HEK293 (cell line): ENCODE measurements at regions not wholly inside any gene's neighbourhood (a gene's known extent, or its start where the extent isn't known, plus 50 kb on each side); places are given as distances from the start of the nearest gene placed in this dataset.

ENCODE experiments used
- CTCF ChIA-PET: fragments of 350-600 bp; formaldehyde crosslinking; extraction: SDS; loops from one replicate; lab custom pipeline; 2021; ENCODE audit warnings: antibody characterized with exemption; lab: Yijun Ruan, JAX
- POLR2A ChIA-PET: fragments of 300-600 bp; formaldehyde crosslinking; extraction: SDS; loops from one replicate; lab custom pipeline; 2020; ENCODE audit warnings: antibody characterized with exemption, inconsistent platforms; lab: Yijun Ruan, JAX
- H3K27ac ChIP-seq: fragments of 200-500 bp; sonication (Bioruptor generic); 2 replicates; pipeline ENCODE4 v1.5.1; 2014; ENCODE audit warnings: low read depth, low read length, control low read depth, inconsistent platforms; ENCODE audit errors: extremely low read depth
- H3K36me3 ChIP-seq, 2 experiments: fragments of 200-500 bp in 1 of 2; sonication (Bioruptor generic) in 1 of 2; 1 replicate in 1 of 2; 2 replicates in 1 of 2; pipeline ENCODE4 v1.5.1; 2014 to 2017; ENCODE audit warnings: inconsistent platforms in 2 of 2, low read length in 2 of 2; ENCODE audit not compliant: control insufficient read depth in 2 of 2, insufficient read depth in 1 of 2
- H3K4me1 ChIP-seq: fragments of 200-500 bp; sonication (Bioruptor generic); 2 replicates; pipeline ENCODE4 v1.5.1; 2014; ENCODE audit warnings: mild to moderate bottlenecking, low read length, inconsistent platforms; ENCODE audit not compliant: control insufficient read depth, insufficient read depth
- H3K4me3 ChIP-seq: 2 replicates; pipeline ENCODE4 v1.5.1; 2011; ENCODE audit warnings: low read depth, mild to moderate bottlenecking, control low read depth, low read length, moderate library complexity
- H3K9me3 ChIP-seq: fragments of 200-500 bp; sonication (Bioruptor generic); 2 replicates; pipeline ENCODE4 v1.5.1; 2014; ENCODE audit warnings: low read depth, low read length, inconsistent platforms; ENCODE audit not compliant: control insufficient read depth, insufficient read depth
- IKZF3 ChIP-seq: fragments of 450-650 bp; IDR thresholded peaks from 2 replicates; pipeline ENCODE4 v1.5.0; 2018; ENCODE audit warnings: missing biosample characterization, mild to moderate bottlenecking, missing genetic modification characterization, moderate library complexity
- SP2 ChIP-seq: fragments of 450-650 bp; formaldehyde crosslinking; IDR thresholded peaks from 2 replicates; pipeline ENCODE4 v1.5.1; 2016; ENCODE audit warnings: missing biosample characterization, missing genetic modification characterization
- TSHZ1 ChIP-seq: fragments of 450-650 bp; formaldehyde crosslinking; IDR thresholded peaks from 2 replicates; pipeline ENCODE4 v1.5.1; 2016; ENCODE audit warnings: missing biosample characterization, missing genetic modification characterization, borderline replicate concordance
- ZBTB17 ChIP-seq: fragments of 450-650 bp; formaldehyde crosslinking; IDR thresholded peaks from 2 replicates; pipeline ENCODE4 v1.5.1; 2016; ENCODE audit warnings: missing biosample characterization, missing genetic modification characterization
- ZBTB8A ChIP-seq: fragments of 450-650 bp; formaldehyde crosslinking; IDR thresholded peaks from 2 replicates; pipeline ENCODE4 v1.5.1; 2016; ENCODE audit warnings: missing biosample characterization, missing genetic modification characterization
- ZEB2 ChIP-seq: fragments of 450-650 bp; formaldehyde crosslinking; IDR thresholded peaks from 2 replicates; pipeline ENCODE4 v1.5.1; 2016; ENCODE audit warnings: missing biosample characterization, missing genetic modification characterization
- ZNF138 ChIP-seq: fragments of 450-650 bp; formaldehyde crosslinking; IDR thresholded peaks from 2 replicates; pipeline ENCODE4 v1.5.1; 2016; ENCODE audit warnings: missing biosample characterization, missing genetic modification characterization, borderline replicate concordance
- ZNF169 ChIP-seq: fragments of 450-650 bp; formaldehyde crosslinking; IDR thresholded peaks from 2 replicates; pipeline ENCODE4 v1.5.1; 2016; ENCODE audit warnings: missing biosample characterization, missing genetic modification characterization
- ZNF19 ChIP-seq: fragments of 450-650 bp; formaldehyde crosslinking; IDR thresholded peaks from 2 replicates; pipeline ENCODE4; 2016; ENCODE audit warnings: missing biosample characterization, missing genetic modification characterization, low read depth
- ZNF223 ChIP-seq: fragments of 450-650 bp; formaldehyde crosslinking; IDR thresholded peaks from 2 replicates; pipeline ENCODE4 v1.5.1; 2016; ENCODE audit warnings: missing biosample characterization, missing genetic modification characterization
- ZNF266 ChIP-seq: fragments of 450-650 bp; formaldehyde crosslinking; IDR thresholded peaks from 2 replicates; pipeline ENCODE4 v1.5.1; 2016; ENCODE audit warnings: missing biosample characterization, missing genetic modification characterization, low read depth
- ZNF274 ChIP-seq, 2 experiments: fragments of 200-500 bp in 1 of 2; fragments of 450-650 bp in 1 of 2; sonication (Bioruptor generic) in 1 of 2; formaldehyde crosslinking in 1 of 2; IDR thresholded peaks; 2 replicates each; pipeline versions ENCODE4 v1.5.1 to v1.6.1; 2014 to 2016; ENCODE audit warnings: borderline replicate concordance in 1 of 2, inconsistent platforms in 1 of 2, low read length in 1 of 2, missing biosample characterization in 1 of 2, missing genetic modification characterization in 1 of 2
- ZNF324 ChIP-seq: fragments of 450-650 bp; formaldehyde crosslinking; IDR thresholded peaks from 2 replicates; pipeline ENCODE4 v1.5.1; 2016; ENCODE audit warnings: missing biosample characterization, missing genetic modification characterization
- ZNF501 ChIP-seq: fragments of 450-650 bp; formaldehyde crosslinking; IDR thresholded peaks from 2 replicates; pipeline ENCODE4 v1.5.1; 2016; ENCODE audit warnings: missing biosample characterization, missing genetic modification characterization
- ZNF514 ChIP-seq: fragments of 450-650 bp; formaldehyde crosslinking; IDR thresholded peaks from 2 replicates; pipeline ENCODE4 v1.5.1; 2016; ENCODE audit warnings: missing biosample characterization, missing genetic modification characterization
- ZNF544 ChIP-seq: fragments of 450-650 bp; formaldehyde crosslinking; IDR thresholded peaks from 2 replicates; pipeline ENCODE4 v1.5.0; 2017; ENCODE audit warnings: missing biosample characterization, missing genetic modification characterization
- ZNF549 ChIP-seq: fragments of 450-650 bp; IDR thresholded peaks from 2 replicates; pipeline ENCODE4 v1.5.1; 2018; ENCODE audit warnings: missing biosample characterization, missing genetic modification characterization, mild to moderate bottlenecking, inconsistent platforms, moderate library complexity
- ZNF560 ChIP-seq: fragments of 450-650 bp; formaldehyde crosslinking; IDR thresholded peaks from 2 replicates; pipeline ENCODE4 v1.5.1; 2017; ENCODE audit warnings: missing biosample characterization, missing genetic modification characterization, borderline replicate concordance
- ZNF596 ChIP-seq: fragments of 450-650 bp; IDR thresholded peaks from 2 replicates; pipeline ENCODE4 v1.5.0; 2018; ENCODE audit warnings: missing biosample characterization, mild to moderate bottlenecking, missing genetic modification characterization, moderate library complexity
- ZNF664 ChIP-seq: fragments of 450-650 bp; formaldehyde crosslinking; IDR thresholded peaks from 2 replicates; pipeline ENCODE4 v1.5.1; 2016; ENCODE audit warnings: missing biosample characterization, missing genetic modification characterization
- ZNF670 ChIP-seq: fragments of 450-650 bp; formaldehyde crosslinking; IDR thresholded peaks from 2 replicates; pipeline ENCODE4 v1.5.1; 2016; ENCODE audit warnings: missing biosample characterization, missing genetic modification characterization, low read depth
- ZNF707 ChIP-seq: fragments of 450-650 bp; formaldehyde crosslinking; IDR thresholded peaks from 2 replicates; pipeline ENCODE4 v1.5.1; 2016; ENCODE audit warnings: missing biosample characterization, missing genetic modification characterization
- ZNF792 ChIP-seq: fragments of 450-650 bp; formaldehyde crosslinking; IDR thresholded peaks from 2 replicates; pipeline ENCODE4 v1.5.1; 2016; ENCODE audit warnings: missing biosample characterization, missing genetic modification characterization
- ZNF837 ChIP-seq: fragments of 450-650 bp; formaldehyde crosslinking; IDR thresholded peaks from 2 replicates; pipeline ENCODE4 v1.5.1; 2016; ENCODE audit warnings: missing biosample characterization, missing genetic modification characterization
- ZSCAN23 ChIP-seq: fragments of 450-650 bp; formaldehyde crosslinking; IDR thresholded peaks from 2 replicates; pipeline ENCODE4 v1.5.1; 2016; ENCODE audit warnings: missing biosample characterization, missing genetic modification characterization
- ZSCAN4 ChIP-seq: fragments of 450-650 bp; formaldehyde crosslinking; IDR thresholded peaks from 2 replicates; pipeline ENCODE4 v1.5.1; 2017; ENCODE audit warnings: missing biosample characterization, missing genetic modification characterization
- TF ChIP-seq, protein P1 (sequence below): fragments of 450-650 bp; IDR thresholded peaks from 2 replicates; pipeline ENCODE4 v1.5.1; 2018; ENCODE audit warnings: missing biosample characterization, missing genetic modification characterization
- TF ChIP-seq, protein P2 (sequence below): fragments of 450-650 bp; IDR thresholded peaks from 2 replicates; pipeline ENCODE4 v1.5.1; 2018; ENCODE audit warnings: missing biosample characterization, mild to moderate bottlenecking, missing genetic modification characterization
- TF ChIP-seq, protein P3 (sequence below): fragments of 450-650 bp; formaldehyde crosslinking; IDR thresholded peaks from 2 replicates; pipeline ENCODE4 v1.5.1; 2016; ENCODE audit warnings: missing biosample characterization, missing genetic modification characterization, low read depth

- TF ChIP-seq ZNF274 (IDR thresholded peaks at IDR 0.05; ENCODE audit: low read length) (no peak), ZNF274 (tag by site-specific recombination; IDR thresholded peaks at IDR 0.05; ENCODE audit: borderline replicate concordance) (no peak), ZEB2 (tag by site-specific recombination) (no peak), ZNF560 (tag by site-specific recombination) (no peak), ZNF544 (tag by site-specific recombination) (no peak), ZNF501 (no peak), ZNF664 (tag by site-specific recombination) (no peak), IKZF3 (tag by site-specific recombination) (no peak), TSHZ1 (tag by site-specific recombination) (no peak), ZNF266 (tag by site-specific recombination) (no peak), ZNF514 (no peak)
- TF ChIP-seq, protein P1, sequence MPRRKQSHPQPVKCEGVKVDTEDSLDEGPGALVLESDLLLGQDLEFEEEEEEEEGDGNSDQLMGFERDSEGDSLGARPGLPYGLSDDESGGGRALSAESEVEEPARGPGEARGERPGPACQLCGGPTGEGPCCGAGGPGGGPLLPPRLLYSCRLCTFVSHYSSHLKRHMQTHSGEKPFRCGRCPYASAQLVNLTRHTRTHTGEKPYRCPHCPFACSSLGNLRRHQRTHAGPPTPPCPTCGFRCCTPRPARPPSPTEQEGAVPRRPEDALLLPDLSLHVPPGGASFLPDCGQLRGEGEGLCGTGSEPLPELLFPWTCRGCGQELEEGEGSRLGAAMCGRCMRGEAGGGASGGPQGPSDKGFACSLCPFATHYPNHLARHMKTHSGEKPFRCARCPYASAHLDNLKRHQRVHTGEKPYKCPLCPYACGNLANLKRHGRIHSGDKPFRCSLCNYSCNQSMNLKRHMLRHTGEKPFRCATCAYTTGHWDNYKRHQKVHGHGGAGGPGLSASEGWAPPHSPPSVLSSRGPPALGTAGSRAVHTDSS (tag by site-specific recombination), result no peak
- TF ChIP-seq, protein P2, sequence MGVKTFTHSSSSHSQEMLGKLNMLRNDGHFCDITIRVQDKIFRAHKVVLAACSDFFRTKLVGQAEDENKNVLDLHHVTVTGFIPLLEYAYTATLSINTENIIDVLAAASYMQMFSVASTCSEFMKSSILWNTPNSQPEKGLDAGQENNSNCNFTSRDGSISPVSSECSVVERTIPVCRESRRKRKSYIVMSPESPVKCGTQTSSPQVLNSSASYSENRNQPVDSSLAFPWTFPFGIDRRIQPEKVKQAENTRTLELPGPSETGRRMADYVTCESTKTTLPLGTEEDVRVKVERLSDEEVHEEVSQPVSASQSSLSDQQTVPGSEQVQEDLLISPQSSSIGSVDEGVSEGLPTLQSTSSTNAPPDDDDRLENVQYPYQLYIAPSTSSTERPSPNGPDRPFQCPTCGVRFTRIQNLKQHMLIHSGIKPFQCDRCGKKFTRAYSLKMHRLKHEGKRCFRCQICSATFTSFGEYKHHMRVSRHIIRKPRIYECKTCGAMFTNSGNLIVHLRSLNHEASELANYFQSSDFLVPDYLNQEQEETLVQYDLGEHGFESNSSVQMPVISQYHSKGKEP, result no peak
Observed at GRCh38 chr12:58177366-58177765, 236.0 kb downstream of the ATP23 start (continued).

DNA sequence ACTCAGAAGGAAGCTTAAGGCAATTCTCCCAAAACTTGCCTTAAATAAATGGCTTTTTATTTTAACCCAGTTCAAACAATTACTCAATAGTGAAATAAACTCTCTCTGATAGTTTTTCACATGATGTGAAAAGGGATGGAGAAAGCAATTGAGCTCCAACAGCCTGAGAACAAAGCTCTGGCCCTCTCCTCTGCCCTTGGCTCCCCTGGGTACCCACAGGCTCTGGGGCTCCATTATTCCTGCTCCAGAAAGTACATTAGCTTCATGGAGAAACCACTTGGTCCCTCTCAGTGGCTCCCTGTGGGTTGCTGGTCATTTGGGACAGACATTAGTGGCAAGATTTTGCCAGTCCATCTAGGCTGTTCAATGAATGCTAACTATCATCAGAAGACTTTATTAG is 242.8 kb downstream of the ATP23 start:
- CTCF ChIA-PET, result interaction anchor here (0.6 kb wide), 2 partner anchors 162 to 771 kb away, joined by 3 read pairs; no protein-coding TSS in a partner anchor
- H3K9me3 ChIP-seq, result no peaks in the 10 kb centered on the region
- H3K4me1 ChIP-seq, result no peaks in the 10 kb centered on the region
- POLR2A ChIA-PET, result no interaction called here
- H3K27ac ChIP-seq, result no peak overlapping the region
- no peaks in the 10 kb centered on the region for H3K36me3 ChIP-seq
- no peak overlapping the region for H3K4me3 ChIP-seq
- TF ChIP-seq ZNF19 (tag by site-specific recombination), result no peak
- TF ChIP-seq ZBTB8A (tag by site-specific recombination), result no peak
- TF ChIP-seq ZNF223 (tag by site-specific recombination), result no peak
- no peak for TF ChIP-seq ZBTB17 (tag by site-specific recombination)
- no peak for TF ChIP-seq ZNF837
- no peak for TF ChIP-seq ZSCAN4 (tag by site-specific recombination)
- TF ChIP-seq ZNF560 (tag by site-specific recombination), result no peak
- no peak for TF ChIP-seq ZNF670 (tag by site-specific recombination)
- TF ChIP-seq ZNF596 (tag by site-specific recombination), result no peak
- no peak for TF ChIP-seq ZNF324 (tag by site-specific recombination)
- TF ChIP-seq, protein P3, sequence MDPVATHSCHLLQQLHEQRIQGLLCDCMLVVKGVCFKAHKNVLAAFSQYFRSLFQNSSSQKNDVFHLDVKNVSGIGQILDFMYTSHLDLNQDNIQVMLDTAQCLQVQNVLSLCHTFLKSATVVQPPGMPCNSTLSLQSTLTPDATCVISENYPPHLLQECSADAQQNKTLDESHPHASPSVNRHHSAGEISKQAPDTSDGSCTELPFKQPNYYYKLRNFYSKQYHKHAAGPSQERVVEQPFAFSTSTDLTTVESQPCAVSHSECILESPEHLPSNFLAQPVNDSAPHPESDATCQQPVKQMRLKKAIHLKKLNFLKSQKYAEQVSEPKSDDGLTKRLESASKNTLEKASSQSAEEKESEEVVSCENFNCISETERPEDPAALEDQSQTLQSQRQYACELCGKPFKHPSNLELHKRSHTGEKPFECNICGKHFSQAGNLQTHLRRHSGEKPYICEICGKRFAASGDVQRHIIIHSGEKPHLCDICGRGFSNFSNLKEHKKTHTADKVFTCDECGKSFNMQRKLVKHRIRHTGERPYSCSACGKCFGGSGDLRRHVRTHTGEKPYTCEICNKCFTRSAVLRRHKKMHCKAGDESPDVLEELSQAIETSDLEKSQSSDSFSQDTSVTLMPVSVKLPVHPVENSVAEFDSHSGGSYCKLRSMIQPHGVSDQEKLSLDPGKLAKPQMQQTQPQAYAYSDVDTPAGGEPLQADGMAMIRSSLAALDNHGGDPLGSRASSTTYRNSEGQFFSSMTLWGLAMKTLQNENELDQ, result no peak
- TF ChIP-seq ZNF707 (tag by site-specific recombination), result no peak
- TF ChIP-seq ZNF549 (tag by site-specific recombination), result no peak
- no peak for TF ChIP-seq ZNF138 (tag by site-specific recombination)
- no peak for TF ChIP-seq ZSCAN23
- TF ChIP-seq ZNF169 (tag by site-specific recombination), result no peak
- no peak for TF ChIP-seq ZNF501
- TF ChIP-seq SP2 (tag by site-specific recombination), result no peak
- TF ChIP-seq ZNF792 (tag by site-specific recombination), result no peak
